Retina (tissue), 1 donor: ENCODE measurements at regions not wholly inside any gene's neighbourhood (a gene's known extent, or its start where the extent isn't known, plus 50 kb on each side); places are given as distances from the start of the nearest gene placed in this dataset.

ENCODE experiments used
- DNase-seq: peaks from one replicate; pipeline ENCODE4 v3.0.0-alpha.2; 2016

DNA sequence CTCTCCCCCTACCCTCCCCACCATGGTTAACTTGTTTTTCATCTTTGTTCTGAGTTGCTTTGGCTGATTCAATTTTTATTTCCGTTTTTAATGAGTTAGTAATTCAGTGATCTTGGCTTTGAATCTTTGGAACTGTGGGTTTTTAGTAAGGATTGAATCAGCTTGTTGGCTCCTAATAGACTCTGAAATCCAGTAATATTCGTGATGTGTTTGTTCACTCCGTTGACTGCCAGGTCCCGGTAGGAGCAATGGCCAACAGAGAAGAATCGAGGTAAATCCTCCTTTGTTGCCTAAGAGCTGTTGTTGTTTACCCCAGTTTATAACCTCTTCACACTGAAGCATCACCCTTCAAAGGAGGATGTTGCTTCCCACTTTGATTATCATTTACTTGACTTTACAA is 92.7 kb downstream of the PCSK1 start:
- no peak for DNase-seq

DNA sequence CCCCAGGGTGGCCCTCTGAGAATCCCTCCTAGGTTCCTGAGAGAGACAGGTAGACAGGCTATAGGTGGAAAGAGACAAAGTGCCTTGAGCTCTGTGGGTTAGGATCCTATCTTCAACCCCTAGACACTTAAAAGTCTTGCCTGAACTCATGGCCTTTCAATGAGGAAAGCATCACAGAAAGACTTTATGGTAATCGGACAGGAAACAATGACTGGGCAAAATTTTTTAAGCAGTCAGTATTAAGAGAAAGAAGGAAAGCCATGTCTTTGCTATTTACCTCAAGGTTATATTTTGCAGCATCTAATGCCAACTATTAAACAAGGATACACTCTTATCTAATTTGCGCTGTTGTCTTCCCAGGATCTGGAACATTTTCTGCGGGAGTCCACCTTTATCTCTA is 93.2 kb downstream of the PCSK1 start:
- no peak for DNase-seq

DNA sequence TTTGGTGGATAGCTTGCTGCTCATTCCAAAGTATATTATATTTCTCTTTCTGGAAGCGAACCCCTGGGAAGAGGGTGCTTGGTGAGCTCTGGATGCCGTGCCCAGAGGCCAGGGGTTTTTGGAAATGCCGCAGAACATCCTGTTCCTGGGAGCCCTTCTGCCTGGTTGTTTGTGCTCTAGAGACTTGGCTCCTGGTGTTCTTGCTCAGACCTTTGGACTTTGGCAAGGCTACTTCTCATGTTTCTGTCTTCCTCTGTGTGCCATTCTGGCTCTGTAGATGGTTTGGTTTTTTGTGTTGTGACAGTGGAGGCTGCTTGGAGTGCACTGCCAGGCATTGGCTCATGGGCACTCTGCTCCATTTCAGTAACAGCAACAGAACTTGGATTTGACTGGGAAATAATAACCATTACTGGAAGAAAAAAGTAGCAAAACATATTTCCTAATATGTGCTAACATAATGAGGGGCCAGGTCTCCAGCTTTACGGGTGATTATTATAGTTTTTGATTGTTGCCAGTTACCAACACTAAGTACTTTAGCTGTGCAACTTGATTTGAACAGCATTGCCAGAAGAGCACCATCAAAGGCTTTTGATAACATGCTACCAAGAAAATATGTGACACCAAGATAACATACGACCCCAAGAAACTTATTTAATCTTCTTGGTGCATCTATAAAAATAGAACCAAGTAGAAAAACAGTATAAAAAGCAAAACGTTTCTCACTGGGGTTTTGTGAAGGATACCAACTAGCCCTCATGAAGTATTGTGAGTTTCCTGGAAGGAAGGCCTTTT is 94.2 kb downstream of the PCSK1 start:
- DNase-seq = no peak

DNA sequence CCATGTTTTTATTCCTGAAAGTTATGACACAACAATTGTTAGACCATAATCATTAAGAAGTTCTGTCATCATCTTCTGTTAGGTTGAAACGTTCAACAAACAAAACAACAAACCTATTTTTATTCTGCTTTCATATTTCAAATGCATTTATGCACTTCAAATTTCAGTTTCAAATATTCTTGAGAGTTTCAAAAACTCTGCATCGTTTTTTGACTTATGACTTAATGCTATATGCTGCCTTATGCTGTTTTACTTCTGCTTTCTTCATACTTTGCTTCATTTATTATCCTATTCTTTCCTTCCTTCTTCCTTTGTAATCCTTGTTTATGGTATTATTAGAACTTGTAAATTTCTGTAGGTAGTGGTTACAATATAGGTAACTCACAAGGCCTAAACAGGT is 95.0 kb downstream of the PCSK1 start:
- no peak for DNase-seq

DNA sequence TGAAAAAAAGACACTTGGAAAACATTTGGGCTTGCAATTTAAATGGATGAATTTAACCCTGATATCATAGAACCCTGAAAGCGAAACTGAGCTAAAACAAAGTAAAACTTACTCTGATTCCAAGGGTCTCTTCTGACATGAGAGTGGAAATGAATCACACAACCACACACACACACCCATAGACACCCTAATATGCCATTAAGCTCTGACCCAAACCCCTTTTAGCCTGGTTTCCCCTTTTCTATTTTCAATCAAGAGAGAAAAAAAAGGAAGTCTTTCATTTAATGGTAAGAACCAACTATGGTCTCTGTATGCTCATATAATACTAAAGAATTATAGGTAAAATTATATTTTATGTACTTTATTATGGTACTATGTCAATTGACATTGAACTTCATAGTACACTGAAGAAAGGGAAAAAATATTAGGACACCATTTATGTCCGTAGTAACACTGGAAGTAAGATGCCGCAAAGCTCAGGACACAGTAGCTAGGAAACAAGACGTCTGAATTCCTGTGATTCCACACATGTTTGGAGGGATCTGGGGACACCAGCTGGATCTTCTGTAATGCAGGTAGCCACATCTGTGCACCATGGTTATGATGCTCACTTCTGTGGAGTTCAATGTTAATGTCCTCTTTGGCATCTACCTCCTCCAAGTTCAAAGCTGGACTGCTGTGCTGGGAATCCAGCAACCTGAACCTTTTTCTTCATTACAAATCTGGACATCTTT is 95.8 kb downstream of the PCSK1 start:
- no peak for DNase-seq

DNA sequence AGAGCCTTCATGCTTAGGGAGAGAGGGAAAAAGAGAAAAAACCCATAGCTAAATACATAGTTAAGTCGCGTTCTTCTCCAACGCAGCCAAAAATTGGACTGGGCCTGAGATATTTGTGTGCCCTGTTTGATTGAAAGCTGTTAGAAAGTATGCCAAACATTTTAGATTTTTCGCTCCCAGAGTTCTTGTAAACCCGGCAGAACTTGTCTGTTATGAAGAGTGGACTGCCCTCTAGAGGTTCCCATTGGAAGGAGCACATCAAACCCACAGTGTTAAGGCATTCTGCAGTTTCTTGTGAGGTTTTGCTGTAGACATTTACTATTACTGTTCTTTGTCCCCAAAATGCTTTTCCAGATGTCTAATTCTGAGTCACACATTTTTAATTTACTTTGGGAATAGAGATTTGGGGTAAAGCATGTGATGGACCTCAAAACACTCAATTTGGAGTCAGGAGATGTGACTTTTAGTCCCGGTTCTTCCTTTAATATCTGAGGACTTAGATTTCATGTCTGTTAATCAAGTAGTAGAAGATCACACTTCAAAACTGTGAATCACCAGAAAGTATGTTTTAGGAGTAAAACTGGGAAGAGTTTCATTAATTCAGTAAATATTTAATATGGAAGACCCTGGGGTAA is 96.6 kb downstream of the PCSK1 start:
- peak; percentile 77 for DNase-seq

DNA sequence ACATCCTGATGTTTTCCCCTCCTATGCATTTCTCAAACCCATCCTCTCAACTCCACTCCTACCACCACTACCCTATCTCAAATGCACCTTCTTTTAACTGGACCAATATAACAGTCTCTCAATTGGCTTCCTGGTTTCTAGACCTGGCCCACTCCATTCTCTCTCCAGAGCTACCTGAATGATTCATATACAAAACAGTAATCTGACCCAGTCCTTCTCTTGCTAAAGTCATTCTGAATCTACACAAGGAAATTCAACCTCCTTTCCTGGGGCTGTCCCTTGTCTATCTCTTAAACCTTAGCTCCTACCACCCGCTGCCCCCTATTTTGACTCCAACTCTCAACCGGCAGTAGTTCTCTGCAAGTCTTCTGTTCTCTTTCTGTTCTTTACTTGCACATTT is 97.2 kb downstream of the PCSK1 start:
- no peak for DNase-seq

DNA sequence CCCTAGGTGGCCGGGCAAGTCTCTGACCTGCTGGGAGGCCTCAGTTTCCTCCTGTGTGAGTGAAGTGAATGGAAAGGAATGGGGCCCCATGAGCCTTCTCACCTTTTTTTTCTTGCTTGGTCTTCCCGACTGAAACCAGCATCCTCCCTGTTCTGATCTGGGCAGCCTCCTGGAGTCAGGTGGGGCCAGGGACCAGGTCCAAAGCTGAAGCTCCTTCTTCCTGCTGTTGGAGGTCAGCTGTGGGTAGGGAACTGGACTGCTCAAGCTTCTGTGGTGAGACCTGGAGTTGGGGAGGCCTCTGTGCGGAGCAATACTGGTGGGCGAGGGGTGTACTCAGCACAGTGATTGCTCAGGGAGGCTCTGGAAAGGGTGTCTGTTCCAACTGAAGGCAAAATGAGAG is 99.7 kb downstream of the PCSK1 start:
- no peak for DNase-seq

DNA sequence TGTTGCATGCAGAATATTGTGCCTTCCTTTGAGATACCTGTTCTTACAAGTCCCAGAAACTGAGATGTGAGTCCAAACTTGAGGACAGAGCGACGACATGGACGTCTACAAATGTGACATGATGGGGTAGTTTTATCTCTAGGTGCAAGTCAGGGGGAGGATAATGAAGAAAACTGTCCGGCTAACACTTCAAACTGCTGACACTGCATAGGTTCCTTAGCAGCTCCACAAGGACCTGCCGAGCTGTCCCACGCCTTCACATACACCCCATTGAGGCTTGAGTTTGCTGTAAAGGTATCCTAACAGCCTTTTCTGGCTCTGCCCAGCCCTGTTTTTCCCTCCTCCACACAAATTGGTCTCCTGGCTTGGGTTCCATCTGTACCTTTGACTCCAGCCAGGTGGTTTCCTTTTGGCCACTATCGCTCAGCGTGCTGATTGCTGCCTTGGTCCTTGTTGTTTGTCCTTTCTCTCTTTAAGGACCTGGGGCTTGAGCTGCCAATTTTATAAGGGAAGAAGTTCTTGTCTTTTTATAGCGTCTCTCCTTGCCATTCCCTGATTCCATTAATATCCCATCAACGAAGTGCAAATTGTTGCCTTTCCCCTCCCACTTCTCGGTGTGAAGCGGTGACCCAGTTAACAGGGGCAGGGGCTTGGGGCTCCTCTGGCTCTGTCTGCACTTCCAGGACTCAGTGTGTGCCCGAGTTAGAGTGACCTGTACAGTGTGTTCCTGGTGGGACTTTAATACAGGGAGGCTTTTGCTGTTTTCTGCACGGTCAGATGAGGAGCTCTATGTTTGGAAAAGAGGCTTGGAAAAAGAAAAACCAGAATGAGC is 100.3 kb downstream of the PCSK1 start:
- DNase-seq = peak; percentile 50

DNA sequence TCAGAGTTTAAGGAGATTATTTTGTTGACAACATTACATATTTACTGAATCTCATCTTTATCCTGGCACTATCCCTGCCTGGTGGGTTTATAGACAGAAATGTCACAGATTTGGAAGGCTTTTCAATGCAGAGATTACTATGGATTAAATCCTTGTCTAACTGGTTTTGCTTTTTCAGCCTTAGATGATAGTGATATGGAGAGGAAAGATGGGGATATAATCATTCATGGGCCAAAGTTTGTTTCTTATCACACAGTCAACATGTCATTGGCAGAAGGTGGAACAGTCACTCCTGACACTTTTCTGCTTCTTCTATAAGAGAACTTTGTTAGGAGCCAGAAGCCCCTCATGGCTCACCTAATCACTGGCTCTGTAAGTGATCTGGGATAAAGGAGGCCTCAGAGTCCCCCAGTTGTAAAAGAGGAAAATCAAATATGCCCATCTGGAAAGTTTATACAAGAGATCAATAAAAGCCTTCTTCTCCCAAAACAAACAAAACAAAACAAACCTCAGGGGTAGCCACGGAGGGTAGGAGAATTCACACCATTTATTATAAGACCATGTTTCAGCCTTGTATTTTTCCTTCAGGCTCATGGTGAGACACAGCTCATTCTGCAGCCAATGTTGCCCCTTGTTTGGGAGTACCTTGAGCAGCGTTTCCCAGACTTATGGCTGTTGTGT is 101.2 kb downstream of the PCSK1 start:
- DNase-seq = no peak

DNA sequence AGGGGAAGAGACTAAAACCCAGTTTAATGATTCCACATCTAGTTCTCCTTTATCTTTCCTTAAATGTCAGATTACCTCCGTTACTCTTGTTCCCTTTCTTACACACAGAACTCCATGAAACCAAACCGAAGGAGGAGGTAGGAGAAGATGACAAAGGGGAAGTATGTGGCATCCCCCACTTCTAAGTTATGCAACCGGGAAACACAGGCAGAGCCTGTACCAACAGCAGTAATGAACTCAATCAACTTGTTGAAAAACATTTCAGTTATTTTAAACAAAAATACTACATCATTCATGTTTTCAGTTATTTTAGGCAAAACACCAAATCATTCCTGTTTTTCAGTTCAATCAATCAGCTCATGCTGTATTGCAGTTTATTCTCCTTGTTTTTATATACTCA is 101.8 kb downstream of the PCSK1 start:
- no peak for DNase-seq

DNA sequence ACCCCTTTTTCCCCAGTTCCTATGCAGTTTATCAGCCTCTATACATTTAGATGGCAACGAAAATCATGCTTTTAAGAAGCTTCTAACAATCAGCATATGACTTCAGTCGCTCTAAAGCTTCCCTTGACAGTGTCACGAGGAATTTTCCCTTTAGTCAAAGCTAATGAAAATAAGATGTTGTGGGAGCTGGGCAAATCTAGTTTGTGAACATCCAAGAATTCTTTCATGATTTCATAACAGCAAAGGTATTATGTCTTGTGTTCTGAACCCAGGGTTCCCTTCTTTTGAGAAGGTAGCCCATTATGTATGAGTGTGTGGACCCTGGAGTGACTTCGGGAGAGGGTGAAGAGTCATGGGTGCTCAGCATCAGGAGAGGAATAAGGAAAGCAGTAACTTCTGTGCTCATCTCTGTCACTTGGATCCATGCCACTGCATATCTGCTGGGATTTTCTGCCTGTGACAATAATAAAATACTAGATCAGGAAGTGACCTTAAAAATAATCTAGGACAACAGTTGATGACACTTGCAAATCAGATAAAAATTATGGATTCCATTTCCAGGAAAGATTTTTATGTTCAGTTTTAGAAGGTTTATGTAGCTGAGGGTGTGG is 102.4 kb downstream of the PCSK1 start:
- DNase-seq = no peak

DNA sequence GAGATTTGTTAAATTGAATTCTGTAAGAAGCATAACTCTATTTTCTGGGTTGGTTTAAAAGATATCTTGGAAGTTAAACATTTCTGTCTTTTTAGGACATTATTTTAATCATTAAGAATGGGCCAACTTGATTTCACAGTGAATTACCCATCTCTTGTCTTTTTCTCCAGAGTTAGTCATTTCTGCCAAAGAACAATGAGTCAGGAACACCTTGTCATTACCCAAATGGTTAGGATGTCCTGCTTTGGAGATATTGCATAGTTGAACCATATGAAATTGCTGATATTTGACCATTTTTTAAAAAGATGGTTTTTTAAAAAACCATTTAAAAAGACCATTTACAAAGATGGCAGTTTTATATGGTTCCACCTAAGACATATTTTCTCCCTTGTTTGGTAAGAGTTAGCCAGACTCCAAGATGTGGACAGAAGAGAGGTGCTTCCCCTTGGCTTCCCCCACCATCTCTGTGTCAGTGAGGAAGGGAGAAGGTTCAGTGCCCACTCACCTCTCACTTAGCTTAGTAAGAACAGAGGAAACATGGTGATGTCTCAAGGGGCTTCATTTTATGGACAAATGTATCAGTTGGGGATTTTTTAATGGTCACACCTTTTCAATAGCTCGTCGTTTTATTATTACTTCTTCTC is 103.0 kb downstream of the PCSK1 start:
- DNase-seq = no peak

DNA sequence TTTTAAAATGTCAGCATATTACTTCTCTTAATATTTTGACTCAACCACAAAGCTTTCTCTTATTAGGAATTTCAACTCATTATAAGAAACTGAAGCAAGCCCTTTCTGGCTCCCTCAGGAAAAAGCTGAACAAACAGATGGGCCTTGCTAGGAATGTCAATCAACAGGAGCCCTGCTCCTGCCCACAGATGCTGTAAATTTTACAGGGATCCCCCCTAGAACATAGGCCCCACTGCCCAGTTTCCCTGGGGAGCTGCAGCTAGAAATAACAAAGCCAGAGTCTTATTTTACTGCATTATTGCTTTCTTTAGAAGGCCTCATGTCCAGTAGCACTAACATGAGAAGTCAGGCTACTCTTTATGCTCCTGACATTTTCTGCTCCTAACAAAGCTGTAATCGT is 103.8 kb downstream of the PCSK1 start:
- peak; percentile 48 for DNase-seq

DNA sequence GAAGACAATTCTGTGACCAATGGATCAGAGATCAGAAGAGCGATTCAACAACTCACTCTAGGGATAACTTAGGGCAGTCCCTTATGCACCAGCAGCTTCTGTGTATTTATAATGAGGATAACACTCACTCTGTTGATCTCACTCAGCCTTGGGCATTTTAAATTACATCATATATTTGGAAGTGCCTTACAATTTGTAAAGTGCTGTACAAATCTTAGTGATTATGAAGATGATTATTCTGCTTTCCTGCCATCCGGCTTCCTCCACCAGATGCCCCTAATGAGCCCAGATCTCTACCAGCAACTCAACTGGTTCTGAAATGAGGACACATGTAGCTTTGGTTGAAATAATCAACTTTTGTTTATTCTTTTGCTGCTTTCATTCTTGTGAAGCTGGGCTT is 105.3 kb downstream of the PCSK1 start:
- DNase-seq = no peak

DNA sequence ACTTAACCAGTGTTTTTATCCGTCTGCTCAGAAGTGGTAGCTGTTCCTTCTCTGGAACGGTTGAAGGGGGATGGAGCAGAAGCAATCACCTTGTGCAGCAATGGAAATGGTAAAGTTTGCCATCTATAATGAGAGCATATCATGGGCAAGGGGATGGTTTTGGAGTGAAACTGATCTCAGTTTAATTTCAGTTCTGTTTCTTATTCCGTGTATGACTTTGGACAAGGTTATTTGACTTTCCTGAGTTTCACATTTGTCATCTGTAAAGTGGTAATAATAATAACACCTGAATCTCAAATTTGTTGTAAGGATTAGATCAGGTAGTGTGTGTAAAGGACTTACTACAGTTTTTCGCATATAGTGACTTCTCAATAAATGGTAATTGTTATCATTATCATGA is 106.1 kb downstream of the PCSK1 start:
- no peak for DNase-seq

DNA sequence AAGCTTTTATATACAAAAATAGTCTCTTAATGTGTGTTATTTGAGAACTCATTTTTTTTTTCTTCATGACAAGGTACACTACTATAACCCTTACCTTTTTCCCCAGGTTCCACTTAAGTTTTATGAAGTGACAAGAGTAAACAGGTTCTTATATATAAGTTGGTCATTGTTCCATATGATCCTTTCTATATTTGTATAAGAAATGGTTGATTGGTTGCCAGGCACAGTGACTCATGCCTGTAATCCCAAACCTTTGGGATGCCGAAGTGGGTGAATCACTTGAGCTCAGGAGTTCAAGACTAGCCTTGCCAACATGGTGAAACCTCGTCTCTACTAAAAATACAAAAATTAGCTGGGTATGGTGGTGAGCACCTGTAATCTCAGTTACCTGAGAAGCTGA is 108.3 kb downstream of the PCSK1 start:
- no peak for DNase-seq

DNA sequence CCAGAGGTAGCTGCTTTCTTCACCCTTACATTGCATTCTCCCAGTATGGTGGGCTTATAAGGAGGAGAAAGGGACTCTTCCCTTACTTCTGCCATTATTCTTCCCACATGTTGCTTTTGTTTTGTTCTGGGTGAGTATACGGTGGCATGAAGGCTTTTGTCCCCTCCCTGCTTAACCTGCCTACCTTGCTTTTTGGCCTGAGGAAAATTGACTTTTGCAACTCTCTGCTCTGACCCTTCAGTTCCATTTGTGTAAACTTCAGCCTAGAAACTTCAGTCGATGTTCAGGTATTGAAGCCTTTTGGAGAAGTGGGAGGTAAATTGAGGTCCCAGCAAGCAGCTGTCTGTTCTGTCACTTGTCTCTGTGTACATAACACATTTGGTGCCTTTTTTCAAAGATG is 110.2 kb downstream of the PCSK1 start:
- no peak for DNase-seq

DNA sequence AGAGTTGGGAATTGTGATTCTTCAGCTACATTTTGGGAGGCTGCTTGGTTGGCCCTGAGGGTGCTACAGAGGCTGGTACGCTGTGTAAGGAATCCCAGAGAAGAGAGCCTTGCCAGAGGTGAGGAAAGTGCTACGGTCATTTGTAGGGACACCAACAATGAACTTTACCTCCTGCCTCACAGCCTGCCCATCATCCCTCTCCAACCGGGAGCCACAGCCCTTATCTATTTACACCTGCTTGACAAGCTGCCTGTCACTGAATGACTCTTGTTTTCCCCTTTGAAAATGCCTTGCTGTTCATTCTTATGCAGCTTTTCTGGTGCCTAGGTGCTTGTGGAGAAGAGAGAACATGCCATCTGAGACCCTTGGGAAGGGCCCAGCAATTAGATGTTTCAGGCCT is 110.8 kb downstream of the PCSK1 start:
- DNase-seq = no peak

DNA sequence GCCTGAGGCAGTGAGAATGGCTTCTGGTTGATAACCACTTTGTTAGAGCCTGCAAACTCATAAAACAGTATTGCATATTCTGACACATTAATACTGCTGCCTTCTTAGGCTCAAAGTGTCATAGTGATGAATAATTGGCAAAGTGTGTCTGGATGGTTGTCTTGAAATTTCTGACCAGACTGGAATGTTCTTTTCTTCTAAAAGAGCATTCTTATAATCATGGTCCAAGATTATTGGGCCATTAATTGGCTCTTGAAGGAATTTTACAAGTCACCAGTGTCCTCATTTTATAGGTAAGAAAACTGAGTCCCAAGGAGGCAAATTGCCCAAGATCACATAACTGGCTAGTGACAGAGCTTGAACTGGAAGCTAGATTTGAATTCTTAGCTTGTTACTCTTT is 111.7 kb downstream of the PCSK1 start:
- DNase-seq = no peak

DNA sequence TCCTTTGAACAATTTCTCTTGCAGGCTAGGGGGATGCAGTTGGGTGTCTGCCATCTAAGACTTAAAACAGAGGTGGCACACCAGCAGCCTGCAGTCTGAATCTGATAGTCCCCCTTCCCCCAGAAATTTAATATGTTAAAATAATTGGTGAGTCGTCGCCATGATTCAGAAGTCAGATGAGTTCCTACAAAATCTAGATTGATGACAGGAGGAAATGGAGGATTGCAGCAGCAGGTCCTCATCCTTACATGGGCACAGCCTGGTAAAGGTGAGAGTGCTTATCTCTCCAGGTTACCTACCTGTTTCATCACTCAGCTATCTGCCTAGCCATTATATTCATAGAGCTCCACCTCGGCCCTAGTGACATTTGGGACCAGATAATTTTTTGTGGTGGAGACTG is 112.3 kb downstream of the PCSK1 start:
- DNase-seq = no peak
